Esophagus squamous epithelium (tissue), 5 donors: ENCODE measurements at regions not wholly inside any gene's neighbourhood (a gene's known extent, or its start where the extent isn't known, plus 50 kb on each side); places are given as distances from the start of the nearest gene placed in this dataset.

ENCODE experiments used
- DNase-seq: peaks from one replicate; lab custom pipeline; 2025; lab: John Stamatoyannopoulos, UW
- H3K27ac ChIP-seq, 4 donors: fragments of 200-600 bp; sonication (generic); one replicate each; pipeline ENCODE4 v1.5.1; 2016 to 2019; ENCODE audit warnings: mild to moderate bottlenecking in 1 of 4
- H3K27me3 ChIP-seq, 4 donors: fragments of 200-600 bp; sonication (generic); 1 replicate in 3 of 4; 2 replicates in 1 of 4; pipeline versions ENCODE4 v1.5.1 to v1.6.0; 2017 to 2021; ENCODE audit warnings: antibody characterized with exemption in 1 of 4
- H3K36me3 ChIP-seq, 3 donors: fragments of 200-600 bp; sonication (generic); one replicate each; pipeline ENCODE4 v1.5.1; 2016 to 2019
- H3K4me1 ChIP-seq, 3 donors: fragments of 200-600 bp; sonication (generic); one replicate each; pipeline ENCODE4 v1.5.1; 2017 to 2019
- H3K4me3 ChIP-seq, 4 donors: fragments of 200-600 bp; sonication (generic); 1 replicate in 3 of 4; 2 replicates in 1 of 4; pipeline ENCODE4 v1.5.1; 2016 to 2019; ENCODE audit warnings: mild to moderate bottlenecking in 2 of 4, moderate library complexity in 1 of 4
- H3K9me3 ChIP-seq, 3 donors: fragments of 200-600 bp; sonication (generic); one replicate each; pipeline ENCODE4 v1.5.1; 2016 to 2019
- POLR2A ChIP-seq, 4 donors: fragments of 450-650 bp; IDR thresholded peaks; one replicate each; pipeline ENCODE4 v1.6.1; 2017; ENCODE audit warnings: antibody characterized with exemption in 4 of 4, mild to moderate bottlenecking in 4 of 4, moderate library complexity in 3 of 4
- WGBS, 2 donors: methylation state at CpG; one replicate each; pipeline ENCODE4 v1.1.5; 2018; 5-methylcytosine and 5-hydroxymethylcytosine counted together
- intact Hi-C: fragments of 100-400 bp; cut with DNase I; formaldehyde crosslinking; loops from one replicate; pipeline ENCODE4 v1.15.0; 2022
- TF ChIP-seq, protein P1 (sequence below), 6 experiments: fragments of 450-650 bp in 4 of 6; fragments of 200-600 bp in 2 of 6; sonication (generic) in 2 of 6; IDR thresholded peaks; one replicate each; pipeline ENCODE4 v1.5.1; 2016 to 2019; ENCODE audit warnings: antibody characterized with exemption in 6 of 6, mild to moderate bottlenecking in 4 of 6, moderate library complexity in 4 of 6
- donor health status: DM: yes; HTN: yes; CAD: no.

DNA sequence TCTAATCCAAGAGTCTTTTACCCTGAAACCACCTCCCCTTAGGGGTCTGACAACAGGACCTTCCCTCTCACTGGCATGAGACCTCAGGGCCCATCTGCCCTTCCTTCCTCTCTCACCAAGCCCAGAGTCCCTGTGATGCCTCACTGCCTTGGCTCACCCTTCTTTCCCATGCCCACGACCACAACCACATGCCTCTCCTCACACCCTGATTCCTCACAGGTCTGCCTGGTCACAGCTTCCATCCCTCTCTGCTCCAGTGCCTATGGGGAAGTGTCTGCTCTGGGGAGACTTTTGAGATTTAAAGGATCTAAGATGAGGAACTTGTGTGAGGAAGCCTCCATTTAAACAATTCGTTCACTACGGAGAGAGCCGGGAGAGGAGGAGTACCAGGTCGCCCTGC lies 98.9 kb upstream of the SH3BP4 start:
- H3K4me1 ChIP-seq: no peaks in the 10 kb centered on the region
- WGBS, 2 donors: 76 to 93% methylated on average over 5 of the region's 5 CpGs
- no peaks in the 10 kb centered on the region for H3K27me3 ChIP-seq
- no peaks in the 10 kb centered on the region for H3K9me3 ChIP-seq
- intact Hi-C loops: no loop called here
- DNase-seq: no peak
- H3K27ac ChIP-seq: no peak overlapping the region
- no peak overlapping the region for H3K4me3 ChIP-seq
- no peak for TF ChIP-seq POLR2A (IDR thresholded peaks at IDR 0.05)
- TF ChIP-seq, protein P1, sequence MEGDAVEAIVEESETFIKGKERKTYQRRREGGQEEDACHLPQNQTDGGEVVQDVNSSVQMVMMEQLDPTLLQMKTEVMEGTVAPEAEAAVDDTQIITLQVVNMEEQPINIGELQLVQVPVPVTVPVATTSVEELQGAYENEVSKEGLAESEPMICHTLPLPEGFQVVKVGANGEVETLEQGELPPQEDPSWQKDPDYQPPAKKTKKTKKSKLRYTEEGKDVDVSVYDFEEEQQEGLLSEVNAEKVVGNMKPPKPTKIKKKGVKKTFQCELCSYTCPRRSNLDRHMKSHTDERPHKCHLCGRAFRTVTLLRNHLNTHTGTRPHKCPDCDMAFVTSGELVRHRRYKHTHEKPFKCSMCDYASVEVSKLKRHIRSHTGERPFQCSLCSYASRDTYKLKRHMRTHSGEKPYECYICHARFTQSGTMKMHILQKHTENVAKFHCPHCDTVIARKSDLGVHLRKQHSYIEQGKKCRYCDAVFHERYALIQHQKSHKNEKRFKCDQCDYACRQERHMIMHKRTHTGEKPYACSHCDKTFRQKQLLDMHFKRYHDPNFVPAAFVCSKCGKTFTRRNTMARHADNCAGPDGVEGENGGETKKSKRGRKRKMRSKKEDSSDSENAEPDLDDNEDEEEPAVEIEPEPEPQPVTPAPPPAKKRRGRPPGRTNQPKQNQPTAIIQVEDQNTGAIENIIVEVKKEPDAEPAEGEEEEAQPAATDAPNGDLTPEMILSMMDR (IDR thresholded peaks at IDR 0.05): no peak
- H3K36me3 ChIP-seq: no peaks in the 10 kb centered on the region

DNA sequence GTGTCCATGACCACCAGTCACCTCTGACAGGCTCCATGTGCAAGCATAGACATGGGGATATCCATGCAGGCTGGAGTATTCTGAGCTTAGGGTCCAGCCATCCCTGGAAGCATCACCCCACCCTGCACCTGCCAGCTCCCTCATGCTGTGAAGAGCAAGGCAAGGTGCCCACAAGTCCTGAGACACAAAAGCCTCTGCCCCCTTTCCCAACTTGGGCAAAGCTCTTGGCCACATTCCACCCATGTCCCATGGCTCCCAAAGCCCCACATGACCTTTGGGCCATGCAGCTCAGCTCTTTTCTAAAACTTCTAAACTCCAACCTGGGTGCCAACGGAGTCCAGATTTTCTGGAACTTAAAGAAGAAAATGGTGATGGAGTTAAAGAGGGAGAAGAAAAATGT lies 99.8 kb upstream of the SH3BP4 start:
- intact Hi-C loops: no loop called here
- TF ChIP-seq, protein P1 (IDR thresholded peaks at IDR 0.05): no peak
- TF ChIP-seq POLR2A (IDR thresholded peaks at IDR 0.05): no peak
- Histone ChIP-seq H3K4me3 (no peak overlapping the region), H3K4me1 (no peaks in the 10 kb centered on the region), H3K9me3 (no peaks in the 10 kb centered on the region), H3K27ac (no peak overlapping the region), H3K36me3 (no peaks in the 10 kb centered on the region), H3K27me3 (peaks cover 0 to under 1% (median 0%) of the 10 kb centered on the region in 4 donors)
- DNase-seq: no peak
- 75 to 86% methylated on average over 1 of the region's 1 CpG for WGBS, 2 donors

DNA sequence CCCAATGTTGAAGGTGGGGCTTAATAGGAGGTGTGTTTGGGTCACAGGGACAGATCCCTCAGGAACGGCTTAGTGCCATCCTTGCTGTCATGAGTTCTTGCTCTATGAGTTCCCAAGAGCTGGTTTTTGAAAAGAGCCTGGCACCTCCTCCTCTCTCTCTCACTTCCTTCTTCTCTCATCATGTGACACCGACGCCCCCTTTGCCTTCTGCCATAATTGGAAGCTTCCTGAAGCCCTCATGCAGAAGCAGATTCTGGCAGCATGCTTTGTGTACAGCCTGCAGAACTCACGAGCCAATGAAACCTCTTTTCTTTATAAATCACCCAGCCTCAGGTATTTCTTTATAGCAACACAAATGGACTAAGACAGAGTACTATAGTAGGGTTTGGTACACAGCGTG lies 100.4 kb upstream of the SH3BP4 start:
- Histone ChIP-seq H3K27ac (no peak overlapping the region), H3K27me3 (peaks cover 0 to 6% (median 0%) of the 10 kb centered on the region in 4 donors), H3K36me3 (no peaks in the 10 kb centered on the region), H3K4me1 (no peaks in the 10 kb centered on the region), H3K9me3 (no peaks in the 10 kb centered on the region), H3K4me3 (no peak overlapping the region)
- no peak for DNase-seq
- 74 to 77% methylated on average over 5 of the region's 5 CpGs for WGBS, 2 donors
- no peak for TF ChIP-seq POLR2A (IDR thresholded peaks at IDR 0.05)
- TF ChIP-seq, protein P1 (IDR thresholded peaks at IDR 0.05): no peak
- intact Hi-C loops: no loop called here

- Histone ChIP-seq H3K27me3 (peaks cover 0 to 8% (median 0%) of the 10 kb centered on the region in 4 donors), H3K4me1 (no peaks in the 10 kb centered on the region), H3K4me3 (no peak overlapping the region), H3K9me3 (no peaks in the 10 kb centered on the region), H3K36me3 (no peaks in the 10 kb centered on the region), H3K27ac (no peak overlapping the region)
- no peak for DNase-seq
- no peak for TF ChIP-seq POLR2A (IDR thresholded peaks at IDR 0.05)
- TF ChIP-seq, protein P1 (IDR thresholded peaks at IDR 0.05): no peak
- WGBS, 2 donors: 88 to 91% methylated on average over 4 to 5 of the region's 5 CpGs
- intact Hi-C loops: no loop called here
Observed at GRCh38 chr2:234850818-234851217, 101.0 kb upstream of the SH3BP4 start.

DNA sequence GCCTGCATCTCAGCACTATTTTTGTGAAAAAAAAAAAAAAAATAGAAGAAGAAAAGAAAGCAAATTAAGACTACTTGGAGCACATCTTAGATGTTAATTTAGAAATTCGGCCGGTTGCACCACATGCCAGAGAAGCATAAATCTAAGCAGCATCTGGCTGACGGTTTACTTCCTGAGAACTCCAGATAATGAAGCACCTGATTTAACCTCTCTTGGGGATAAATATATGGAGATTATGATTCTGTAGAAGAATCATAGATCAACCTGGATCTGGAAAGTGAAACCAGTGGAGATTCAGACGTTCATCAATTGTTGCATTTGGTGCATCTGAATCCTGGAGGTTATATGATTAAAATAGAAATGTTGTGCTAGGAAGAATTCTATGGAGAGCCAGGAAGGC lies 102.1 kb upstream of the SH3BP4 start:
- H3K9me3 ChIP-seq: no peaks in the 10 kb centered on the region
- TF ChIP-seq, protein P1 (IDR thresholded peaks at IDR 0.05): no peak
- no peak for TF ChIP-seq POLR2A (IDR thresholded peaks at IDR 0.05)
- intact Hi-C loops: no loop called here
- no peak for DNase-seq
- H3K27me3 ChIP-seq: peaks cover 0 to 8% (median 0%) of the 10 kb centered on the region in 4 donors
- no peaks in the 10 kb centered on the region for H3K4me1 ChIP-seq
- H3K36me3 ChIP-seq: no peaks in the 10 kb centered on the region
- no peak overlapping the region for H3K27ac ChIP-seq
- WGBS, 2 donors: 70 to 91% methylated on average over 4 of the region's 4 CpGs
- H3K4me3 ChIP-seq: no peak overlapping the region
